ENCODE measurements at regions not wholly inside any gene's neighbourhood (a gene's known extent, or its start where the extent isn't known, plus 50 kb on each side); places are given as distances from the start of the nearest gene placed in this dataset.

DNA sequence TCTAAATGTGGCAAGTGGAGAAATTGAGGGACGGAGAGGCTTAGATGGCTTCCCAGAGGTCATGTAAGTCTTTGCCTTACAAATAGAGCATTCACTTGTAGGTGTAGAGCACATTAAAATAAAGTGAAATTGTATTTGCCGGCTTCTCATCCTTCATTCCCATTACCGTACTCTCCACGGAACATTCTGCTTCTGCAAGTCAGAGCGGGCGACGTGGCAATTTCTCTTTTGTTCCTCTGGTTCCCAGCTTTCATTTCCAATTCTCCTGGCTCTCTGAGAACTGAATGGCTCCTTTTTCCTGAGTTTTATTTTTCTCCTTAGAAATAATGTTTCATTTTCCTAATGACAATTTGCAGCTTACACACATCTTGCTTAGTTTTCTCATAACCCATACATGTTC is 51.3 kb upstream of the PFKP start:
- no peak overlapping the region for H3K4me3 ChIP-seq (ENCODE audit: low read depth in 1 of 3, low read length in 3 of 3)
- H3K9me3 ChIP-seq (ENCODE audit: control insufficient read depth in 4 of 4, low read length in 3 of 4), result peaks cover 0 to 9% (median 6%) of the 10 kb centered on the region in 4 donors
- TF ChIP-seq, protein P1, sequence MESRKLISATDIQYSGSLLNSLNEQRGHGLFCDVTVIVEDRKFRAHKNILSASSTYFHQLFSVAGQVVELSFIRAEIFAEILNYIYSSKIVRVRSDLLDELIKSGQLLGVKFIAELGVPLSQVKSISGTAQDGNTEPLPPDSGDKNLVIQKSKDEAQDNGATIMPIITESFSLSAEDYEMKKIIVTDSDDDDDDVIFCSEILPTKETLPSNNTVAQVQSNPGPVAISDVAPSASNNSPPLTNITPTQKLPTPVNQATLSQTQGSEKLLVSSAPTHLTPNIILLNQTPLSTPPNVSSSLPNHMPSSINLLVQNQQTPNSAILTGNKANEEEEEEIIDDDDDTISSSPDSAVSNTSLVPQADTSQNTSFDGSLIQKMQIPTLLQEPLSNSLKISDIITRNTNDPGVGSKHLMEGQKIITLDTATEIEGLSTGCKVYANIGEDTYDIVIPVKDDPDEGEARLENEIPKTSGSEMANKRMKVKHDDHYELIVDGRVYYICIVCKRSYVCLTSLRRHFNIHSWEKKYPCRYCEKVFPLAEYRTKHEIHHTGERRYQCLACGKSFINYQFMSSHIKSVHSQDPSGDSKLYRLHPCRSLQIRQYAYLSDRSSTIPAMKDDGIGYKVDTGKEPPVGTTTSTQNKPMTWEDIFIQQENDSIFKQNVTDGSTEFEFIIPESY (IDR thresholded peaks at IDR 0.05), result no peak
- no peak overlapping the region for H3K27ac ChIP-seq (ENCODE audit: low read depth in 1 of 2, low read length in 2 of 2)
- no peaks in the 10 kb centered on the region for H3K36me3 ChIP-seq (ENCODE audit: control insufficient read depth in 4 of 4, insufficient read depth in 3 of 4, low read depth in 1 of 4, low read length in 3 of 4)
- H3K9ac ChIP-seq (ENCODE audit: low read depth in 1 of 2, low read length in 2 of 2), result no peak overlapping the region
- WGBS, result 64% methylated on average over 7 of the region's 7 CpGs
- H3K27me3 ChIP-seq (ENCODE audit: control insufficient read depth in 4 of 4, insufficient read depth in 4 of 4, low read length in 3 of 4), result peaks cover 0 to 16% (median 0%) of the 10 kb centered on the region in 4 donors
- no peak for DNase-seq (ENCODE audit: low spot score)
- H3K4me1 ChIP-seq (ENCODE audit: control insufficient read depth in 4 of 4, insufficient read depth in 4 of 4, low read length in 3 of 4), result no peaks in the 10 kb centered on the region

DNA sequence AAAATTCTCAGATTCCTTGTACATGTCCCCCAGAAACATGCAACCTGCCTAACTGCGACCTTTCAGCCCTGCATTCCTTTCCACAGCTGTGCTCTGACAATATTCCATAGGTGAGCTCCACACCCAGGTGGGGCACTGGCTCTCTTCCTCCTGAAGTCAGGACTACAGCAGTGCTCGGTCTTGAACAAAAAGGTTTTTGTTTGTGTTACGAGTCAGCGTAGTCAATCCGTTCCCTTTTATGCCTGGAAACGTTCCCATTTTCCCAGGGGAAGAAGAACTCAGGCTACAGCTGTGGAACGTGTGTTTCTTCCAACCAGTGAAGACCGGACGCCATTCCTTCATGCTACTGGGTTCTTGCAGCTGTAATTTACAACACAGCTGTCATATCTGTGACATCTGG is 52.4 kb upstream of the PFKP start:
- no peaks in the 10 kb centered on the region for H3K36me3 ChIP-seq (ENCODE audit: control insufficient read depth in 4 of 4, insufficient read depth in 3 of 4, low read depth in 1 of 4, low read length in 3 of 4)
- no peak overlapping the region for H3K27ac ChIP-seq (ENCODE audit: low read depth in 1 of 2, low read length in 2 of 2)
- no peak for DNase-seq (ENCODE audit: low spot score)
- no peaks in the 10 kb centered on the region for H3K4me1 ChIP-seq (ENCODE audit: control insufficient read depth in 4 of 4, insufficient read depth in 4 of 4, low read length in 3 of 4)
- TF ChIP-seq GABPA (IDR thresholded peaks at IDR 0.05 in 1 of 2, conservative IDR thresholded peaks at IDR 0.05 in 1 of 2) (no peak), RXRA (IDR thresholded peaks at IDR 0.05) (no peak), HNF4A (conservative IDR thresholded peaks at IDR 0.05) (no peak), FOXA2 (IDR thresholded peaks at IDR 0.05) (no peak), EGR1 (IDR thresholded peaks at IDR 0.05; ENCODE audit: low read depth in 2 of 2) (no peak), YY1 (IDR thresholded peaks at IDR 0.05) (no peak), RAD21 (IDR thresholded peaks at IDR 0.05) (no peak), FOXA1 (IDR thresholded peaks at IDR 0.05) (no peak)
- TF ChIP-seq, protein P2, sequence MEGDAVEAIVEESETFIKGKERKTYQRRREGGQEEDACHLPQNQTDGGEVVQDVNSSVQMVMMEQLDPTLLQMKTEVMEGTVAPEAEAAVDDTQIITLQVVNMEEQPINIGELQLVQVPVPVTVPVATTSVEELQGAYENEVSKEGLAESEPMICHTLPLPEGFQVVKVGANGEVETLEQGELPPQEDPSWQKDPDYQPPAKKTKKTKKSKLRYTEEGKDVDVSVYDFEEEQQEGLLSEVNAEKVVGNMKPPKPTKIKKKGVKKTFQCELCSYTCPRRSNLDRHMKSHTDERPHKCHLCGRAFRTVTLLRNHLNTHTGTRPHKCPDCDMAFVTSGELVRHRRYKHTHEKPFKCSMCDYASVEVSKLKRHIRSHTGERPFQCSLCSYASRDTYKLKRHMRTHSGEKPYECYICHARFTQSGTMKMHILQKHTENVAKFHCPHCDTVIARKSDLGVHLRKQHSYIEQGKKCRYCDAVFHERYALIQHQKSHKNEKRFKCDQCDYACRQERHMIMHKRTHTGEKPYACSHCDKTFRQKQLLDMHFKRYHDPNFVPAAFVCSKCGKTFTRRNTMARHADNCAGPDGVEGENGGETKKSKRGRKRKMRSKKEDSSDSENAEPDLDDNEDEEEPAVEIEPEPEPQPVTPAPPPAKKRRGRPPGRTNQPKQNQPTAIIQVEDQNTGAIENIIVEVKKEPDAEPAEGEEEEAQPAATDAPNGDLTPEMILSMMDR (IDR thresholded peaks at IDR 0.05; ENCODE audit: low read depth, low read length, missing input control), result no peak
- TF ChIP-seq, protein P1 (IDR thresholded peaks at IDR 0.05), result no peak
- no peak overlapping the region for H3K4me3 ChIP-seq (ENCODE audit: low read depth in 1 of 3, low read length in 3 of 3)
- no peak overlapping the region for H3K9ac ChIP-seq (ENCODE audit: low read depth in 1 of 2, low read length in 2 of 2)
- H3K9me3 ChIP-seq (ENCODE audit: control insufficient read depth in 4 of 4, low read length in 3 of 4), result peaks cover 0 to 9% (median 6%) of the 10 kb centered on the region in 4 donors
- peaks cover 0 to 16% (median 0%) of the 10 kb centered on the region in 4 donors for H3K27me3 ChIP-seq (ENCODE audit: control insufficient read depth in 4 of 4, insufficient read depth in 4 of 4, low read length in 3 of 4)
- WGBS, result 58% methylated on average over 9 of the region's 9 CpGs

DNA sequence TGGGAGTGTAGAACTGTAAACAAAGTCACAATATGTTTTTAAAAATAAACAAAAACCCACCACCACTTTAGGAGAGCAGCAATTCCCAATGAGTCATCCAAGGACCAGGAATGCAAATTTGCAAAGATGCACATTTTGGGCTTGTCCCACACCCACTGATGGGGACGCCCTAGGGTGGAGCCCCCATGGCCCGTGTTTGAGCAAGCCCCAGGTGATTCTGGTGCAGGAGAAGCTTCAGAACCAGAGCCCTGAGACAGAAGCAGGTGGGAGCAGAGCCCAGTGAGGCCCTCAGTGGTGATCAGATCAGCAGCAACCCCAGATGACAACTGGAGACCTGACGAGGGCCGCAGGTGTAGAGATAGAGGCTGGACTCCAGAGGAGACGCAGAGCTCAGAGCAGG is 55.1 kb upstream of the PFKP start:
- Histone ChIP-seq H3K9ac (ENCODE audit: low read depth in 1 of 2, low read length in 2 of 2) (no peak overlapping the region), H3K9me3 (ENCODE audit: control insufficient read depth in 4 of 4, low read length in 3 of 4) (peaks cover 0 to 9% (median 8%) of the 10 kb centered on the region in 4 donors), H3K4me3 (ENCODE audit: low read depth in 1 of 3, low read length in 3 of 3) (no peak overlapping the region), H3K27me3 (ENCODE audit: control insufficient read depth in 4 of 4, insufficient read depth in 4 of 4, low read length in 3 of 4) (peaks cover 0 to 16% (median 0%) of the 10 kb centered on the region in 4 donors), H3K36me3 (ENCODE audit: control insufficient read depth in 4 of 4, insufficient read depth in 3 of 4, low read depth in 1 of 4, low read length in 3 of 4) (no peaks in the 10 kb centered on the region), H3K27ac (ENCODE audit: low read depth in 1 of 2, low read length in 2 of 2) (no peak overlapping the region), H3K4me1 (ENCODE audit: control insufficient read depth in 4 of 4, insufficient read depth in 4 of 4, low read length in 3 of 4) (no peaks in the 10 kb centered on the region)
- DNase-seq (ENCODE audit: low spot score), result no peak
- WGBS, result 86% methylated on average over 5 of the region's 5 CpGs
- TF ChIP-seq YY1 (IDR thresholded peaks at IDR 0.05), result no peak
- no peak for TF ChIP-seq NR2F2 (IDR thresholded peaks at IDR 0.05)
- no peak for TF ChIP-seq FOXA2 (IDR thresholded peaks at IDR 0.05)
- TF ChIP-seq EGR1 (IDR thresholded peaks at IDR 0.05; ENCODE audit: low read depth in 2 of 2), result no peak
- TF ChIP-seq RAD21 (IDR thresholded peaks at IDR 0.05), result no peak
- TF ChIP-seq TAF1 (conservative IDR thresholded peaks at IDR 0.05), result no peak
- TF ChIP-seq GABPA (IDR thresholded peaks at IDR 0.05 in 1 of 2, conservative IDR thresholded peaks at IDR 0.05 in 1 of 2), result no peak
- TF ChIP-seq, protein P2 (IDR thresholded peaks at IDR 0.05; ENCODE audit: low read depth, low read length, missing input control), result no peak
- no peak for TF ChIP-seq RXRA (IDR thresholded peaks at IDR 0.05)
- TF ChIP-seq JUND (IDR thresholded peaks at IDR 0.05), result no peak
- TF ChIP-seq, protein P3, sequence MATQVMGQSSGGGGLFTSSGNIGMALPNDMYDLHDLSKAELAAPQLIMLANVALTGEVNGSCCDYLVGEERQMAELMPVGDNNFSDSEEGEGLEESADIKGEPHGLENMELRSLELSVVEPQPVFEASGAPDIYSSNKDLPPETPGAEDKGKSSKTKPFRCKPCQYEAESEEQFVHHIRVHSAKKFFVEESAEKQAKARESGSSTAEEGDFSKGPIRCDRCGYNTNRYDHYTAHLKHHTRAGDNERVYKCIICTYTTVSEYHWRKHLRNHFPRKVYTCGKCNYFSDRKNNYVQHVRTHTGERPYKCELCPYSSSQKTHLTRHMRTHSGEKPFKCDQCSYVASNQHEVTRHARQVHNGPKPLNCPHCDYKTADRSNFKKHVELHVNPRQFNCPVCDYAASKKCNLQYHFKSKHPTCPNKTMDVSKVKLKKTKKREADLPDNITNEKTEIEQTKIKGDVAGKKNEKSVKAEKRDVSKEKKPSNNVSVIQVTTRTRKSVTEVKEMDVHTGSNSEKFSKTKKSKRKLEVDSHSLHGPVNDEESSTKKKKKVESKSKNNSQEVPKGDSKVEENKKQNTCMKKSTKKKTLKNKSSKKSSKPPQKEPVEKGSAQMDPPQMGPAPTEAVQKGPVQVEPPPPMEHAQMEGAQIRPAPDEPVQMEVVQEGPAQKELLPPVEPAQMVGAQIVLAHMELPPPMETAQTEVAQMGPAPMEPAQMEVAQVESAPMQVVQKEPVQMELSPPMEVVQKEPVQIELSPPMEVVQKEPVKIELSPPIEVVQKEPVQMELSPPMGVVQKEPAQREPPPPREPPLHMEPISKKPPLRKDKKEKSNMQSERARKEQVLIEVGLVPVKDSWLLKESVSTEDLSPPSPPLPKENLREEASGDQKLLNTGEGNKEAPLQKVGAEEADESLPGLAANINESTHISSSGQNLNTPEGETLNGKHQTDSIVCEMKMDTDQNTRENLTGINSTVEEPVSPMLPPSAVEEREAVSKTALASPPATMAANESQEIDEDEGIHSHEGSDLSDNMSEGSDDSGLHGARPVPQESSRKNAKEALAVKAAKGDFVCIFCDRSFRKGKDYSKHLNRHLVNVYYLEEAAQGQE (IDR thresholded peaks at IDR 0.05), result no peak
- TF ChIP-seq SP1 (IDR thresholded peaks at IDR 0.05), result no peak
- no peak for TF ChIP-seq HNF4A (conservative IDR thresholded peaks at IDR 0.05)
- TF ChIP-seq FOXA1 (IDR thresholded peaks at IDR 0.05), result no peak
